Left renal cortex interstitium (tissue), 4 donors: ENCODE measurements at regions not wholly inside any gene's neighbourhood (a gene's known extent, or its start where the extent isn't known, plus 50 kb on each side); places are given as distances from the start of the nearest gene placed in this dataset.
"Not testable (repeated sequence)": the region's sequence is repeated elsewhere in the genome, so short reads cannot be mapped to it uniquely, and the experiment has no call there.

Experiments
- DNase-seq, 4 donors: peaks; one replicate each; pipeline ENCODE4 v3.0.0-alpha.2; 2013; ENCODE audit warnings: low read depth in 4 of 4, low spot score in 2 of 4, missing footprints in 1 of 4

GRCh38 chrX:142742581-142742980 is 283.1 kb upstream of the SPANXN4 start:
- DNase-seq = no peak

- DNase-seq = no peak
Measured at GRCh38 chrX:142733327-142733726, 292.4 kb upstream of the SPANXN4 start.

- DNase-seq = no peak
Measured at GRCh38 chrX:142711796-142712290, 313.9 kb upstream of the SPANXN4 start.

- no peak for DNase-seq
Measured at GRCh38 chrX:142702749-142703148, 323.0 kb upstream of the SPANXN4 start.

DNA sequence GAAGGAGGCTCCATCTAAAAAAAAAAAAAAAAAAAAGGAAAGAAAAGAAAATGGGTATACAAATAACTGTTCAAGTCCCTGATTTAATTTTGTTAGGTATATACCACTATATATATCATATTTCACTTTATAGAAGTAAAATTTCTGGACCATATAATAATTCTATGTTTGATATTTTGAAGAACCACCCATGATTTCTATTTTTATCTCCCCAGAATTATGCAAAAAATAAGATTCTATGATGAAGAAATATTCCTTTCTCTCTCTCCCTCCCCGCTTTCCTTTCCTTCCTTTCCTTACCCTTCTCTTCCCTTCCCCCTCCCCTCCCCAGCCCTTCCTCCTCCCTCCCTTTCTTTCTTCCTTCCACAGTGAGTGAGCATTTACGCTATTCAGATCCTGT is 337.5 kb upstream of the SPANXN4 start:
- DNase-seq = no peak

- no peak for DNase-seq
Measured at GRCh38 chrX:142686653-142687283, 339.0 kb upstream of the SPANXN4 start.

GRCh38 chrX:142686206-142686605 is 339.5 kb upstream of the SPANXN4 start:
- DNase-seq = no peak

GRCh38 chrX:142680038-142680437 is 345.7 kb upstream of the SPANXN4 start:
- no peak for DNase-seq

- DNase-seq = no peak
Measured at GRCh38 chrX:142671036-142671435, 354.7 kb upstream of the SPANXN4 start.

GRCh38 chrX:142663330-142664095 is 362.2 kb upstream of the SPANXN4 start:
- DNase-seq = no peak

- DNase-seq = no peak
Measured at GRCh38 chrX:142661696-142662095, 364.0 kb upstream of the SPANXN4 start.

GRCh38 chrX:142655507-142655906 is 370.2 kb upstream of the SPANXN4 start:
- no peak for DNase-seq

DNA sequence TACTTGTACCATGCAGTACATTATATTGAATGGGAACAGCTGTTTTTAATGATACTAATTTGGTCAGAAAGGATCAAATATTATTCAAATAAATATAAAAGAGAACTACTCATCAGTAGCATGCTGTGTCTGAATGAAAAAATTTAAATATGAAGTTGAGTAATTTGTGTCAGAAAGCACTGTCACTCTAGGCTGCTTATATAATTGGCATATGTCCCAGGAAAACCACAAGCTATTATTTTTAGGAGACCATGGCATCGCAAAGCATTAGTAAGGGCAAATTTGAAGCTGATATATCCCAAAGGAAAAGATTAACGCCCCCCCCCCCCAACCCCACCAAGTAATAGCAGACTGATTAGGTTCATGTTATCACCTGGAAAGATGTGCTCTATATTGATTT is 388.5 kb upstream of the SPANXN4 start:
- DNase-seq = no peak

- DNase-seq = no peak
Measured at GRCh38 chrX:142616636-142617035, 409.1 kb upstream of the SPANXN4 start.

DNA sequence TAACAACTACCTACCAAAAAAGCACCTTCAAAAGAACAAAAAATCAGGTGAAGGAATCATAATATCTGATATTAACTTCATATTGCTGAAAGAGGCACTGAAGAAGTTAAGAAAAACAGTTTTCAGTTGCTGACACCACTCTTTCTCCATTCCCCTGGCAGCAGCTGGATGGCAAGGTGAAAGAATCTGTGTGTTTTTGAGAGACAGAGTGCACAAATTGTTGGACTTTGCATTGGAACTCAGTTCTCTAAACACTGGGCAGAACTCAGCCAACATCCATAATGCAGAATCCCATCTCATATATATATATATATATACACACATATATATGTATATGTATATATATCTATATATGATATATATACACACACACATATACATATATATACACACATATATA is 408.3 kb upstream of the MAGEC2 start:
- no peak for DNase-seq

DNA sequence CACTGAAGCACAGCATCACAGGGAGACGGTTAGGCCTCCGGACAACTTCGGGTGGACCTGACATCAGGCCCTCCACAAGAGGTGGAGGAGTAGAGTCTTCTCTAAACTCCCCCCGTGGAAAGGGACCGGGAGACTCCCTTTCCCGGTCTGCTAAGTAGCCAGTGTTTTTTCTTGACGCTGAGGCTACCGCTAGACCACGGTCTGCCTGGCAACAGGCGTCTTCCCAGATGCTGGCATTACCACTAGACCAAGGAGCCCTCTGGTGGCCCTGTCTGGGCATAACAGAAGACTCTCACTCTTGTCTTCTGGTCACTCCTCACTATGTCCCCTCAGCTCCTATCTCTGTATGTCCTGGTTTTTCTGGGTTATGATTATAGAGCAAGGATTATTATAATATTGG is 401.5 kb upstream of the MAGEC2 start:
- DNase-seq = not testable (repeated sequence)

- no peak for DNase-seq
Measured at GRCh38 chrX:142601792-142602191, 396.7 kb upstream of the MAGEC2 start.

DNA sequence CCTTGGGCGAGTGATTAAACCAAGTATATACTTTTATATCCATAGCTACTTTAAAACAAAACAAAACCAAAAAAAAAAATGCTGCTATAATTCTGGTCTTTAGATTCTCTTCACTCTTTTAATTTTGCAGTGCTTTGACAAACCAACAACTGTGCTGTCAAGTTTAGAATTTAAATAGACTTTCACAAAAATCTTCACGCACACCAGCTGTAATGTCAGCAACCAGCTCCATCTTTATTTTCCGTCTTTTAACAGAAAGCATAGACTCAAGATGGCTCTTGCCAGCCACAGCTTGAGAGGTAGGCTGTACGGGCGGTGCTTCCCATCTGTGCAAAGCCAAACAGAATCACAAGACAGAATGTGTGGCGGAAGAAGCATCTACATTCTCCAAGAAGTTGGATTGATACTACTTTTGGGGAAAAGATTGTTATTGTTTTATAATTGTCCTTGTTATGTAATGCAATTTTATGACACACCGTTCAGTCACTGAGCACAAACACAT is 388.3 kb upstream of the MAGEC2 start:
- DNase-seq = no peak

DNA sequence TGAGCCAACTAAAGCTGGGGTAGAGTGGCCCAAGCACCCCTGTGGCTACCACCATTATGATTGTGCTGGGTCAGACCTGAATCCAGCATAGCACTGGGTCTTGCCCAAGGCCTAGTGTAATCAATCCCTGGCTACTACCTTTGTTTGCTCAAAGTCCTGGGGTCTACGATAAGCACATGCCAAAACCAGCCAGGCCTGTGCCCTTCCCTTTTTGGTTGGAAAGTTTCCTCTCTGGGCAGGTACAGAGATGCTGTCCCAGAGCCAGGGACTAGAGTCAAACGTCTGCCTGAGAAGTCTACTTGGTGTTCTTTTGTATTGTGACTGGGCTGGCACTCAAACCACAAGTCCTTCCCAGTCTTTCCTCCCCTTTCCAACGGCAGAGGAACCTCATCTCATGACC is 371.5 kb upstream of the MAGEC2 start:
- no peak for DNase-seq

DNA sequence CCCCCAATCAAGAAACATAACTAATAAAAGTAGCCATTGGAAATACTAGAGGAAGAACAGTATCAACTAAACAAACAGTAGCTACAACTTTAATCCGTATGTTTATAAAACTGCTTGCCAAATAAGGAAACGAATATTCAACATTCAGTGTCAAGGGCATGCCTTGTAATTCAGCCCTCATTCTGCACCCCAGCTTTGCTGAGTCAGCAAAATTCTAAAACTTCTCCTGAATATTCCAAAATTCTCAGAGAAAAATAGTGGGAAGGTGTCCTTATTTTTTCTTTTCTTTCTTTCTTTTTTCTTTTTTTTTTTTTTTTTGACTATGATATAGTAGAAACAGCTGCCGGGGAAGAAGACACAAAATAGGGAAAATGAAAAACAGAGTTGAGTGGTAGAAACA is 344.8 kb upstream of the MAGEC2 start:
- DNase-seq = no peak

DNA sequence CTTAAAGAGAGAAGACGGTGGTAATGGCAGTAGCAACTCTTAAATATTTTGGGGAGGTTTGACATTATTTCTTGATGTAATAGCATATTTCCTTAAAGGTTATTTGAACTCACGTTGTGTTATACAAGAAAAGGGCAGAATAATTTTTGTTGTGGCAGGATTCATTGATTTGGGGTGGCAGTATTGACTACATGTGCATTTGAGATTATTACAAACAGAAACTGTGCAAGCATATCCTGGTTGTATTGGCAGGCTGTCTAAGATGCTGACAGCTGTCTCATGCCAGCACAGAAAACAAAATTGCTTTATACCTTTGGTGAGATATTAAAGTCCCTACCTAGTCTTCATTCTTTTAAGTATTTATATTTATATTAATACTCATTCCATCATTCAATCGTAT is 300.7 kb upstream of the MAGEC2 start:
- no peak for DNase-seq
